ENCODE measurements at regions not wholly inside any gene's neighbourhood (a gene's known extent, or its start where the extent isn't known, plus 50 kb on each side); places are given as distances from the start of the nearest gene placed in this dataset.

- no peak for TF ChIP-seq CTCF (IDR thresholded peaks at IDR 0.05)
- H3K27ac Mint-ChIP-seq = no peak overlapping the region
- DNase-seq = no peak
- no peaks in the 10 kb centered on the region for H3K4me1 Mint-ChIP-seq
- no peak overlapping the region for H3K4me3 Mint-ChIP-seq
- Histone ChIP-seq H3K4me1 (ENCODE audit: control insufficient read depth, insufficient read depth, low read length) (no peaks in the 10 kb centered on the region), H3K9me3 (ENCODE audit: control insufficient read depth, insufficient read depth, low read length) (peaks cover 31% of the 10 kb centered on the region), H3K27me3 (ENCODE audit: control insufficient read depth, insufficient read depth, low read length) (no peaks in the 10 kb centered on the region), H3K4me3 (ENCODE audit: low read length) (no peak overlapping the region), H3K27ac (ENCODE audit: low read length) (no peak overlapping the region), H3K36me3 (ENCODE audit: control insufficient read depth, insufficient read depth, low read length) (no peaks in the 10 kb centered on the region)
- 84% methylated on average over 5 of the region's 6 CpGs for WGBS (ENCODE audit: insufficient coverage)
- ATAC-seq = no peak
- intact Hi-C loops (cut with micrococcal nuclease) = no loop called here
- no peaks in the 10 kb centered on the region for H3K36me3 Mint-ChIP-seq
- H3K27me3 Mint-ChIP-seq (ENCODE audit: low read depth in 2 of 2) = no peaks in the 10 kb centered on the region
- H3K9me3 Mint-ChIP-seq = peaks cover 8 to 19% of the 10 kb centered on the region in 2 donors
Measured at GRCh38 chr7:67863911-67864310, 867.3 kb downstream of the TYW1 start.

GRCh38 chr7:67866054-67866453 is 869.4 kb downstream of the TYW1 start:
- no peak overlapping the region for H3K4me3 Mint-ChIP-seq
- ATAC-seq (no peak), DNase-seq (no peak)
- no peak overlapping the region for H3K27ac Mint-ChIP-seq
- Histone ChIP-seq H3K27ac (ENCODE audit: low read length) (no peak overlapping the region), H3K4me1 (ENCODE audit: control insufficient read depth, insufficient read depth, low read length) (no peaks in the 10 kb centered on the region), H3K9me3 (ENCODE audit: control insufficient read depth, insufficient read depth, low read length) (peaks cover 16% of the 10 kb centered on the region), H3K4me3 (ENCODE audit: low read length) (no peak overlapping the region), H3K27me3 (ENCODE audit: control insufficient read depth, insufficient read depth, low read length) (no peaks in the 10 kb centered on the region), H3K36me3 (ENCODE audit: control insufficient read depth, insufficient read depth, low read length) (no peaks in the 10 kb centered on the region)
- no peaks in the 10 kb centered on the region for H3K4me1 Mint-ChIP-seq
- peaks cover 13 to 23% of the 10 kb centered on the region in 2 donors for H3K9me3 Mint-ChIP-seq
- no peaks in the 10 kb centered on the region for H3K36me3 Mint-ChIP-seq
- H3K27me3 Mint-ChIP-seq (ENCODE audit: low read depth in 2 of 2) = no peaks in the 10 kb centered on the region
- TF ChIP-seq CTCF (IDR thresholded peaks at IDR 0.05) = no peak
- intact Hi-C loops (cut with micrococcal nuclease) = no loop called here

- intact Hi-C loops (cut with micrococcal nuclease) = no loop called here
- ATAC-seq = no peak
- H3K36me3 ChIP-seq (ENCODE audit: control insufficient read depth, insufficient read depth, low read length) = no peaks in the 10 kb centered on the region
Measured at GRCh38 chr7:67866812-67867211, 870.2 kb downstream of the TYW1 start.

More at GRCh38 chr7:67866812-67867211, 870.2 kb downstream of the TYW1 start:
- Histone ChIP-seq H3K4me1 (ENCODE audit: control insufficient read depth, insufficient read depth, low read length) (no peaks in the 10 kb centered on the region), H3K27ac (ENCODE audit: low read length) (no peak overlapping the region), H3K9me3 (ENCODE audit: control insufficient read depth, insufficient read depth, low read length) (peaks cover 11% of the 10 kb centered on the region), H3K27me3 (ENCODE audit: control insufficient read depth, insufficient read depth, low read length) (no peaks in the 10 kb centered on the region), H3K4me3 (ENCODE audit: low read length) (no peak overlapping the region)
- Mint-ChIP-seq H3K4me1 (no peaks in the 10 kb centered on the region), H3K27me3 (ENCODE audit: low read depth in 2 of 2) (no peaks in the 10 kb centered on the region), H3K9me3 (peaks cover 12 to 20% of the 10 kb centered on the region in 2 donors), H3K36me3 (no peaks in the 10 kb centered on the region), H3K4me3 (no peak overlapping the region), H3K27ac (no peak overlapping the region)
- 90% methylated on average over 3 of the region's 3 CpGs for WGBS (ENCODE audit: insufficient coverage)
- no peak for TF ChIP-seq CTCF (IDR thresholded peaks at IDR 0.05)
- DNase-seq = no peak

Measured in natural killer cell (primary cell).